Ishikawa (cell line): ENCODE measurements at regions not wholly inside any gene's neighbourhood (a gene's known extent, or its start where the extent isn't known, plus 50 kb on each side); places are given as distances from the start of the nearest gene placed in this dataset.

ENCODE experiments used
- EGR1 ChIP-seq: IDR thresholded peaks from 2 replicates; pipeline ENCODE4 v1.6.1; 2012
- MAX ChIP-seq: IDR thresholded peaks from 2 replicates; pipeline ENCODE4 v1.6.1; 2012
- RAD21 ChIP-seq: IDR thresholded peaks from 2 replicates; pipeline ENCODE4 v1.6.1; 2012; ENCODE audit warnings: low read depth
- REST ChIP-seq: IDR thresholded peaks from 2 replicates; pipeline ENCODE4 v1.6.1; 2012; ENCODE audit warnings: low read depth, mild to moderate bottlenecking
- TAF1 ChIP-seq: IDR thresholded peaks from 2 replicates; pipeline ENCODE4 v1.6.1; 2012; ENCODE audit warnings: low read depth, mild to moderate bottlenecking
- USF1 ChIP-seq: IDR thresholded peaks from 2 replicates; pipeline ENCODE4 v1.6.1; 2012

- TF ChIP-seq REST, result no peak
- TF ChIP-seq USF1, result no peak
- TF ChIP-seq TAF1, result no peak
- TF ChIP-seq MAX, result no peak
- TF ChIP-seq EGR1, result no peak
- TF ChIP-seq RAD21, result no peak
Observed at GRCh38 chr1:229035054-229035747, 235.7 kb upstream of the RAB4A start.
